Superior temporal gyrus (tissue), 1 donor: ENCODE measurements at regions not wholly inside any gene's neighbourhood (a gene's known extent, or its start where the extent isn't known, plus 50 kb on each side); places are given as distances from the start of the nearest gene placed in this dataset.

Source experiments
- DNase-seq: peaks from one replicate; pipeline ENCODE4 v3.0.0-alpha.2; 2016; ENCODE audit errors: extremely low spot score

- no peak for DNase-seq
These were observed 666.9 kb upstream of the KLF4 start for GRCh38 chr9:108156270-108156998.

- no peak for DNase-seq
These were observed 663.8 kb upstream of the KLF4 start for GRCh38 chr9:108153416-108153815.

- no peak for DNase-seq
These were observed 661.4 kb upstream of the KLF4 start for GRCh38 chr9:108150736-108151586.

GRCh38 chr9:108149326-108149725, 659.8 kb upstream of the KLF4 start:
- no peak for DNase-seq

GRCh38 chr9:108142504-108143201, 653.1 kb upstream of the KLF4 start:
- DNase-seq, result peak; percentile 73

- no peak for DNase-seq
These were observed 652.6 kb upstream of the KLF4 start for GRCh38 chr9:108142142-108142503.

GRCh38 chr9:108139900-108140299, 650.3 kb upstream of the KLF4 start:
- DNase-seq, result no peak

- no peak for DNase-seq
These were observed 648.9 kb upstream of the KLF4 start for GRCh38 chr9:108138516-108138915.

GRCh38 chr9:108136656-108137055, 647.1 kb upstream of the KLF4 start:
- DNase-seq, result no peak

- no peak for DNase-seq
These were observed 645.0 kb upstream of the KLF4 start for GRCh38 chr9:108134486-108135128.

- DNase-seq, result no peak
These were observed 644.1 kb upstream of the KLF4 start for GRCh38 chr9:108133680-108134079.

- DNase-seq, result no peak
These were observed 643.5 kb upstream of the KLF4 start for GRCh38 chr9:108133101-108133500.

GRCh38 chr9:108130905-108131304, 641.3 kb upstream of the KLF4 start:
- no peak for DNase-seq

GRCh38 chr9:108125625-108126024, 636.1 kb upstream of the KLF4 start:
- no peak for DNase-seq

GRCh38 chr9:108119530-108120113, 630.1 kb upstream of the KLF4 start:
- DNase-seq, result no peak

GRCh38 chr9:108117795-108118194, 628.2 kb upstream of the KLF4 start:
- DNase-seq, result no peak

GRCh38 chr9:108117306-108117705, 627.7 kb upstream of the KLF4 start:
- DNase-seq, result no peak

GRCh38 chr9:108113596-108113995, 624.0 kb upstream of the KLF4 start:
- DNase-seq, result no peak

GRCh38 chr9:108109927-108110690, 620.5 kb upstream of the KLF4 start:
- DNase-seq, result no peak

GRCh38 chr9:108108852-108109448, 619.4 kb upstream of the KLF4 start:
- DNase-seq, result no peak
